ENCODE measurements at regions not wholly inside any gene's neighbourhood (a gene's known extent, or its start where the extent isn't known, plus 50 kb on each side); places are given as distances from the start of the nearest gene placed in this dataset.
A peak's percentile ranks its signal among the peaks of the same experiment; 100 is the strongest.
"Not testable (repeated sequence)": the region's sequence is repeated elsewhere in the genome, so short reads cannot be mapped to it uniquely, and the experiment has no call there.

DNA sequence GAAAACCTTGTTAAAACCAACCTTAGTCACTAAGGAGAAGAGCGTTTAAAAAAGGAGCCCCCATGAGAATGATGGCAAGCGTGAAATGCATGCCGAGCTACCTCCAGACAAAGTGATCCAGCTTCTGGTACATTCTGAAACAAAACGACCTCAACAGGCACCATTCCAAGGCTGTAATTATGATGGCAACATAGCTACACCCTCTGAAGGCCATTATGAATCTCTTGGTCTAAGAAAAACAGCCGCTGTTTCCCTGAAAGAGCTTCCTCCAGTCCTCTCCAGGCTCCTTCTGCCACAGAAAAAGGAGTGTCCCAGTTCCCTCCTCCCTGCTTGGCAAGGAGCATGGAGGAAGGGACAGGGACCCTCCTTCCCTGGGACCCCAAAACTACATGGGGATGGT lies 50.0 kb upstream of the ABLIM1 start:
- DNase-seq (ENCODE audit: low spot score) (no peak), FAIRE-seq (no peak)

DNA sequence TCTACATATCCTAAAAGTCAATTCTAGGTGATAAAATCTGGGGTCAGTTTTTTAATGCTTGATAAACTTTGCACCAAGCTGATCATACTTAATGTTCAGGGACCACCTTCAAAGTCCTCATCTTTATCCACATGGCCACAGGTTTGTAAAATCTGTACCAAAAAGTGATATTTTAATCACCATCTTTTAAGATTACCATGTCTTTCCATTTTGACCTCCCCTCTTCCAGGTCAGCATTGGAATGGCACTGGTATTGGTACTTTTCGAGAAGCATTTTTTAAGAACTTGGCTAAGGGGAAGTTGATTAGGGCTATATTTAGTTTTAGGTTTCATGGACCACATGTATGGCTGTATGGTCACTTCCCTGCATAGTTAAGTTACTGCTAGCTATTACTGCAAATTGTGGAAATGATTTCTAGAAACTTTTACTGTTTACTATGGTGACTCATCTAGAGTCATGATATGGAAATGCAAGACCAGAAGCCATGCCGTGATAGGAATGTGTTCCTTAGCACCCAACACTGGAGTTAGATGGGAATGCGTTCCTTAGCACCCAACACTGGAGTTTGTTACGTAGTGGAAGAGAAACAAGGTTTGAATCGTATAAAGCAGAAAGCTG lies 50.8 kb upstream of the ABLIM1 start:
- DNase-seq (ENCODE audit: low spot score) (peak; percentile 26), FAIRE-seq (no peak)

- no peak for DNase-seq (ENCODE audit: low spot score)
- no peak for FAIRE-seq
These were observed 51.9 kb upstream of the ABLIM1 start for GRCh38 chr10:114709984-114710383.

- FAIRE-seq, result no peak
- no peak for DNase-seq (ENCODE audit: low spot score)
These were observed 53.2 kb upstream of the ABLIM1 start for GRCh38 chr10:114711176-114711868.

DNA sequence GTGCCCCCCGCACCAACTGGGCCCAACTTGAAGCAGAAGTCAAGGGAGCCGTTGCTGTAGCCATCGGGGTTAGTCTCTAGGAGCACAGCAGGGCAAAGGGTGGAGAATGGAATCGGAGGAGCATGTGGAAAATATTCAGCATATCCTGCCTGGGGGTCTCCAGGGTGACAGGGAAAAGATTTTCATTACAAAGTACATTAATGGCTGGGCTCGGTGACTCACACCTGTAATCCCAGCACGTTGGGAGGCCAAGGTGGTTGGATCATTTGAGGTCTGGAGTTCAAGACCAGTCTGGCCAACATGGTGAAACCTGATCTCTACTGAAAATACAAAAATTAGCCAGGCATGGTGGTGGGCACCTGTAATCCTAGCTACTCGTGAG lies 53.8 kb upstream of the ABLIM1 start:
- DNase-seq (ENCODE audit: low spot score), result no peak
- FAIRE-seq, result no peak

- no peak for FAIRE-seq
- no peak for DNase-seq (ENCODE audit: low spot score)
These were observed 55.5 kb upstream of the ABLIM1 start for GRCh38 chr10:114713525-114714090.

- FAIRE-seq (no peak), DNase-seq (ENCODE audit: low spot score) (peak; percentile 66)
These were observed 56.2 kb upstream of the ABLIM1 start for GRCh38 chr10:114714281-114714741.

DNA sequence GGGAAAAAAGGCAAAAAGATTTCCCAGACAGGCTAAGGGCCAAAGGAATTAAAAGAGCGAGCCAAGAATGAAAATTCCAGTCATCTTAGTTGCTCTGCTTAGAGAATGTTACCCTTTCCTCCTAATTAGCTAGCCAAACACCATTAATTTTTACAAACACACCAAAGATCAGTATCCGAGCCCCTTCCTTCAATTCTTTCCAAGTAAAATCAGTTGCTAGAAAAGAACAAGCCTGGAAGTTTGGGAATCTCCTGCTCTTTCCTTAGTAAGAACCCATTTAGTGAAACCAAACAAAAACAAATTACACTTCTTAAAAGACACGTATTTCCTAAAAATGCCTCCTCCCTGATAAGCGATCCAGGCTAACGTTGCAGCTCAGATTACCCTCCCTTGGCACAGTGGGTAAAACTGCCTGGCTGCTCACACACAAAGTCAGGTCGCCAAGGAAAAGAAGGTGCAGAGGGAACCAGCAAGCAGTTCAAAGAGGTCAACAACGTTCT lies 57.1 kb upstream of the ABLIM1 start:
- FAIRE-seq (no peak), DNase-seq (ENCODE audit: low spot score) (no peak)

- no peak for DNase-seq (ENCODE audit: low spot score)
- FAIRE-seq, result no peak
These were observed 58.8 kb upstream of the ABLIM1 start for GRCh38 chr10:114716811-114717404.

GRCh38 chr10:114717881-114718280 lies 59.8 kb upstream of the ABLIM1 start:
- not testable (repeated sequence) for FAIRE-seq; DNase-seq (ENCODE audit: low spot score)

DNA sequence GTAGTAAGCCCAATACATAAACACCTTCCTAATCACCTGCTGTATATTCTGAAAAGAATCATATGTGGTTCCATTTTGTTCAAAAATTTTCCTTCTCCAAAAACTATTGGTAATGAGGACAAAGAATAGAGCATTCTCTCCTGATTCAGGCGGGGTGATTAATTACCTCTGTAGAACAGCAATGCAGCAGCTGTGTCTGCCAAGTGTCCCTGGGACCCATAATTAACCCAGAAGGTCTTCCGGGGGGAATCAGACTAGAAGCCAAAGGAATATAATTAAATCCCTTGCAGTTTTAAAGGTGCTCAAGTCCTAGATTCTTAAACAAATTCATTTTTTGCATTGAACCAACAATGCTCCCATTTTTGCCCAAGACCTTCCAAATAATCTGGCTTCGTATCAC lies 60.3 kb upstream of the ABLIM1 start:
- no peak for FAIRE-seq

DNA sequence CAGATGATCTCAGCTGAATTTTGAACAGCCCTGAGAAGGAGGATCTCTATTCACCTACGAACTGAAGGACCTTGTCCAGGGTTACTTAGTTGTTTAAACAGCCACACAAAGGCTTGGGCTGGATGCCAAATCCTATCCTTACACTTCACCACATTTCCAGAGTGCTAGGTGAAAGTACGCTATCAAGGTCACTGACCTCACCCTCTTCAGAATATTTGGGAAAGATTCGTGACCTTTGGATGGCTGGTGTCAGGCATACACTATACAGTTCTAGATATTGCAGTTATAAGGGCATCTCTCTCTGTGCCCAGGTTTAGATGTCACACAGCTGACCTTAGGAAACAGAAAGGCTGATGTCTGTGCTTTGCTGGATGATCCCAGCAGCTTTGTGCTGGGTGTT lies 61.2 kb upstream of the ABLIM1 start:
- no peak for FAIRE-seq
- no peak for DNase-seq (ENCODE audit: low spot score)

More for the DNA sequence above, 60.3 kb upstream of the ABLIM1 start:
- no peak for DNase-seq (ENCODE audit: low spot score)

- FAIRE-seq, result not testable (repeated sequence)
These were observed 61.9 kb upstream of the ABLIM1 start for GRCh38 chr10:114720023-114720422.

GRCh38 chr10:114720685-114721278 lies 62.7 kb upstream of the ABLIM1 start:
- no peak for FAIRE-seq

More at GRCh38 chr10:114720023-114720422, 61.9 kb upstream of the ABLIM1 start:
- not testable (repeated sequence) for DNase-seq (ENCODE audit: low spot score)

GRCh38 chr10:114722136-114722535 lies 64.1 kb upstream of the ABLIM1 start:
- not testable (repeated sequence) for DNase-seq (ENCODE audit: low spot score); FAIRE-seq

More at GRCh38 chr10:114720685-114721278, 62.7 kb upstream of the ABLIM1 start:
- DNase-seq (ENCODE audit: low spot score), result no peak

- no peak for FAIRE-seq
- DNase-seq (ENCODE audit: low spot score), result no peak
These were observed 65.3 kb upstream of the ABLIM1 start for GRCh38 chr10:114723361-114723760.

DNA sequence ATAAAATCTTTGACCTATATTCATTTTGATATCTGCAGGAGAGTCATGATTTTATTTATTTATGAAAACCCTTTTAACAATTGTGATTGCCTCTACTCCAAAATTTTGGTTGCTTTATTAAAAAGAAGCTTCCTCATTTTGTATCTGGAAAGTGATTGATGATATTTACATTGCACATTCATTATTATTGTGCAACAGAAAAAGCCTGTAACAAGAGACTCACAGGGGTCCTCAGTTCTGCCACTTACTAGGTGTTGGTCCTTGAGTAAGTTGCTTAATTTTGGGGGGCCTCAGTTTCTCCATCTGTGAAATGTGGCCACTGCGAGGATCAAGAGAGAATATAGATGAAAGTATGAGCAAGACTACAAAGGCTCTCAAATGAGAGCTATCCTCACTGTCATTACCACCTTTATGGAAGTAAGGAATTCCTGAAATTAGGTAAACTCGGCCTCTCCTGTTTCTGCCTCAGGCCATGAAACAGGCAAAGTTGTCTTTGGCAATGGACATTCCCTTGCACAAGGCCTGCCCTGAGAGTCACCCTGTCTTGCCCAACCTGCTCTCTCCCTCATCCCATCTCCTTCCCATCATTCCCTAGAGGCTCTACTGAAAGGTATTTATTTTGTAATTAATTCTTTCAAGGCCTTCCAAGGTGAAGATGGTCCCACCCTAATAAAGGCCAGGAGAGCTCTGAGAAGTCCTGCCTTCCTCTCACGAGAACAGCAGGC lies 66.1 kb upstream of the ABLIM1 start:
- no peak for FAIRE-seq
- no peak for DNase-seq (ENCODE audit: low spot score)

GRCh38 chr10:114724716-114725106 lies 66.6 kb upstream of the ABLIM1 start:
- FAIRE-seq, result no peak
- no peak for DNase-seq (ENCODE audit: low spot score)

GRCh38 chr10:114726820-114727271 lies 68.8 kb upstream of the ABLIM1 start:
- DNase-seq (ENCODE audit: low spot score) (no peak), FAIRE-seq (peak; percentile 40)

GRCh38 chr10:114728325-114728724 lies 70.2 kb upstream of the ABLIM1 start:
- DNase-seq (ENCODE audit: low spot score), result no peak
- no peak for FAIRE-seq

All from urothelium cell line (cell line).